ENCODE measurements at regions not wholly inside any gene's neighbourhood (a gene's known extent, or its start where the extent isn't known, plus 50 kb on each side); places are given as distances from the start of the nearest gene placed in this dataset.
"Not testable (repeated sequence)": the region's sequence is repeated elsewhere in the genome, so short reads cannot be mapped to it uniquely, and the experiment has no call there.

GRCh38 chr5:30413540-30413939 lies 779.9 kb upstream of the CDH6 start:
- Histone ChIP-seq H3K4me1 (replicated peaks in 1 of 2) (no peaks in the 10 kb centered on the region), H3K27ac (no peak overlapping the region), H3K4me3 (no peak overlapping the region)
- in situ Hi-C loops (cut with MboI; ENCODE audit: low pct_unique_long_range_greater_than_20kb in 2 of 9, low sequenced_read_pairs in 9 of 9, unreplicated experiment in 9 of 9): no loop called here
- no peak for ATAC-seq (replicated peaks in 6 of 8)
- WGBS, 10 experiments: 0 to 92% (median 59%) methylated on average over 1 to 2 of the region's 2 CpGs

DNA sequence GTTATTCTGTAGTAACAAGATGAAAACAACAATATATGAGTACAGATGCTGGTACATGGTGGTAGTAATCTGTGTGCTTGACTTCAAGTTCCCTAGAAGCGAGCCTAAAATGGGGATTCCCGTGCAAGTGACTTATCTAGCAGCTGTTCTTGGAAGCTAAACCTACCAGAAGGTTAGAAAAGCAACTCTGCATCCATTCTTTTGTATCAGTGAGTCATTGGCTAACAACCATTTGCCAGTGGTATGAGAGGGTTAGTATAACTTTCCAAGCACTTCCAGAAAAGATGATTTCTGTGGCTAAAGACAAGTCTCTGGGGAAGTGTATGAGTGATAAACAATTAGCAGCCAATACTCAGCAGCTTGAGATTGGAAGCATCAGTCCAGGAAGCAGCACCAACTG lies 787.7 kb upstream of the CDH6 start:
- no peaks in the 10 kb centered on the region for H3K4me1 ChIP-seq (replicated peaks in 1 of 2)
- ATAC-seq (replicated peaks in 6 of 8): no peak
- in situ Hi-C loops (cut with MboI; ENCODE audit: low pct_unique_long_range_greater_than_20kb in 2 of 9, low sequenced_read_pairs in 9 of 9, unreplicated experiment in 9 of 9): no loop called here
- H3K4me3 ChIP-seq: no peak overlapping the region
- H3K27ac ChIP-seq: no peak overlapping the region
- WGBS, 10 experiments: 0 to 100% (median 74%) methylated on average over 1 to 2 of the region's 2 CpGs; no CpG with 5 or more reads in 3 of the 10 experiments

DNA sequence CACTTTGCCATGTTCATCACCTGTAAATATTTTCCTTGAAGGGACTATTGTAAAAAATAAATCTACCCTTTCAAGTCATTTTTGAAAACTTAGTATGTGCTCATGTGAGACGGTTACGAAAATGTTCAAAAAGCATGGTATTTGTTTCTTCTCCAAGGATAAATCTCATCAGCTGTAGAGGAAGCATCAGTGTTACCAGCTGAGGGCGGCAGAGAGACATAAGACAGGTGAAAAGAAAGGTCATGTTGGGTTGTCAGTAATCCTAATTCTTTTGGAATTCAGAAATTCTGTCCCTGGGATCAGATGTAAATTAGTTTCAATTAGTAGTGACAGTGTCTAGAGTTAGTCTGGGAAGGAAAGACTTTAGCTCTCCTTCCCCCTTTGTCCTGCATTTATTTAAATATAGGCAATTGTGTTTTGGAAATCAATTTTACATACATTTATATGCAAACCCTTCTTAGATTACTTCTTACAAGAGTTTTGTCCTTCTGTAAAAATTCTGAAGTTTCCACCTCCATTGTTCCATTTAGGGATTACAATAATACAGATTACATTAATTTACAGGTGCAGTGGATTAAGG lies 791.9 kb upstream of the CDH6 start:
- Histone ChIP-seq H3K4me1 (replicated peaks in 1 of 2) (no peaks in the 10 kb centered on the region), H3K4me3 (no peak overlapping the region), H3K27ac (no peak overlapping the region)
- in situ Hi-C loops (cut with MboI; ENCODE audit: low pct_unique_long_range_greater_than_20kb in 2 of 9, low sequenced_read_pairs in 9 of 9, unreplicated experiment in 9 of 9): no loop called here
- peak in 3 of 8 experiments; percentile 29 to 59 (median 42) for ATAC-seq (replicated peaks in 6 of 8)
- WGBS, 10 experiments: 0 to 70% (median 46%) methylated on average over 1 to 3 of the region's 3 CpGs; no CpG with 5 or more reads in 3 of the 10 experiments

DNA sequence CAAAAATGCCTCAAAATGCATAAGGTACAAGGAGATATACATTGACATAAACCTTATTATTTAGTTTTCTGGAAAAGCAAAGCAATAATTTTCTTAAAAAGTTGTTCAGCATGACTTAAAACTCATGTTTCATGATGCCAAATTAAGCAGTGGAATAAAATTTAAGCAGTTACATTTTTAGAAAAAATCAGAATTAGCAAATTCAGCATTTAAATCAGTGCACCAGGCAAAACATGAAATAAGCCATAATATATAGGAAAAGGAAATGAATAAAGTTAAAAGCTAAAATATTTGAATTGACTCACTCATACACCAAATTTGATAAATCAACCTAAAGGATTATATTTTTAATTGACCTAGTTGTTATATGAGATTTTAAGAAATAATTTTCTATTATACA lies 795.1 kb upstream of the CDH6 start:
- ATAC-seq (replicated peaks in 6 of 8): no peak
- no peak overlapping the region for H3K27ac ChIP-seq
- in situ Hi-C loops (cut with MboI; ENCODE audit: low pct_unique_long_range_greater_than_20kb in 2 of 9, low sequenced_read_pairs in 9 of 9, unreplicated experiment in 9 of 9): no loop called here

GRCh38 chr5:30392897-30393296 lies 800.6 kb upstream of the CDH6 start:
- Histone ChIP-seq H3K27ac (no peak overlapping the region), H3K4me3 (no peak overlapping the region), H3K4me1 (replicated peaks in 1 of 2) (no peaks in the 10 kb centered on the region)
- 0 to 100% (median 65%) methylated on average over 1 to 5 of the region's 5 CpGs; no CpG with 5 or more reads in 3 of the 10 experiments for WGBS, 10 experiments
- ATAC-seq (replicated peaks in 6 of 8): no peak
- in situ Hi-C loops (cut with MboI; ENCODE audit: low pct_unique_long_range_greater_than_20kb in 2 of 9, low sequenced_read_pairs in 9 of 9, unreplicated experiment in 9 of 9): no loop called here

More for the DNA sequence above, 795.1 kb upstream of the CDH6 start:
- no peaks in the 10 kb centered on the region for H3K4me1 ChIP-seq (replicated peaks in 1 of 2)
- no peak overlapping the region for H3K4me3 ChIP-seq

DNA sequence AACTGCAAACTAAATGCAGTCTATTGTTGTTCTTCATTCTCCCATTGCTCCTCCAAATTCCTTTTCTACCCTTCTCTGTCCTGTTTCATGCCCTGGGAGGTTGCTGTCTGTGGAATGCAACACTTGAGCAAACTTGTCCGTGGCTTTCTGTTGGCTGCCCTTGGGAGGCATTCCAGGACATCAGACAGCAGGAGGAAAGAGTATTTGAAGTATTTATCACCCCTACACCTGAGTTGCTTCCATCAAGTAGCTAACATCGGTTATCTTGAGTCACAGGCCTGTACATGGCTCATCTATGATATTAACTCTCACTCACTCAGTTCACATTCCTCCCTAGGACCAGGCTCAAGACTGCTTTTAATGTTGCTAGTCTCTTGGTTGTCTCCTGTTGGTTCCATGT lies 803.4 kb upstream of the CDH6 start:
- 0 to 80% (median 38%) methylated on average over 1 to 2 of the region's 2 CpGs; no CpG with 5 or more reads in 3 of the 10 experiments for WGBS, 10 experiments
- ATAC-seq (replicated peaks in 6 of 8): no peak
- H3K4me3 ChIP-seq: no peak overlapping the region
- H3K4me1 ChIP-seq (replicated peaks in 1 of 2): no peaks in the 10 kb centered on the region
- in situ Hi-C loops (cut with MboI; ENCODE audit: low pct_unique_long_range_greater_than_20kb in 2 of 9, low sequenced_read_pairs in 9 of 9, unreplicated experiment in 9 of 9): no loop called here
- no peak overlapping the region for H3K27ac ChIP-seq

- no peak overlapping the region for H3K27ac ChIP-seq
- H3K4me3 ChIP-seq: no peak overlapping the region
- peaks cover 0 to 6% of the 10 kb centered on the region in 2 donors for H3K4me1 ChIP-seq (replicated peaks in 1 of 2)
- in situ Hi-C loops (cut with MboI; ENCODE audit: low pct_unique_long_range_greater_than_20kb in 2 of 9, low sequenced_read_pairs in 9 of 9, unreplicated experiment in 9 of 9): no loop called here
- 0 to 86% (median 71%) methylated on average over 1 to 3 of the region's 3 CpGs; no CpG with 5 or more reads in 3 of the 10 experiments for WGBS, 10 experiments
- no peak for ATAC-seq (replicated peaks in 6 of 8)
Measured at GRCh38 chr5:30387974-30388632, 805.4 kb upstream of the CDH6 start.

DNA sequence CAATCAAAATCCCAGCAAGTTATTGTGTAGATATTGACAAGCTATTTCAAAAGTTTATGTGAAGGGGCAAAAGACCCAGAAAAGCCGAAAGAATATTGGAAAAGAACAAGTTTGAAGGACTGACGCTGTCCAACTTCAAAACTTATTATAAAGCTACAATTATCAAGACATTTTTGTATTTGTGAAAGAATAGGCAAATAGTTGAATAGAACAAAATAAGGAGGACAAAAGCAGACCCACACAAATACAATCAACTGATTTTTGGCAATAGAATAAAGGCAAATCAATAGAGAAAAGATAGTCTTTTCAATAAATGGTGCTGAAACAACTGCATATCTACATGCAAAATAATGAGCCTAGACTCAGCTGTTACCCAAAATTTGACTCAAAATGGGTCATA lies 807.7 kb upstream of the CDH6 start:
- ATAC-seq (replicated peaks in 6 of 8): no peak
- Histone ChIP-seq H3K4me3 (no peak overlapping the region), H3K27ac (no peak overlapping the region), H3K4me1 (replicated peaks in 1 of 2) (peaks cover 0 to 6% of the 10 kb centered on the region in 2 donors)
- WGBS, 10 experiments: 9 to 100% (median 96%) methylated on average over 1 to 2 of the region's 2 CpGs; no CpG with 5 or more reads in 1 of the 10 experiments
- in situ Hi-C loops (cut with MboI; ENCODE audit: low pct_unique_long_range_greater_than_20kb in 2 of 9, low sequenced_read_pairs in 9 of 9, unreplicated experiment in 9 of 9): no loop called here

GRCh38 chr5:30384171-30384570 lies 809.3 kb upstream of the CDH6 start:
- WGBS, 10 experiments: 11 to 100% (median 82%) methylated on average over 3 to 4 of the region's 4 CpGs; no CpG with 5 or more reads in 1 of the 10 experiments
- Histone ChIP-seq H3K27ac (no peak overlapping the region), H3K4me3 (no peak overlapping the region), H3K4me1 (replicated peaks in 1 of 2) (peaks cover 0 to 6% of the 10 kb centered on the region in 2 donors)
- ATAC-seq (replicated peaks in 6 of 8): no peak
- in situ Hi-C loops (cut with MboI; ENCODE audit: low pct_unique_long_range_greater_than_20kb in 2 of 9, low sequenced_read_pairs in 9 of 9, unreplicated experiment in 9 of 9): no loop called here

DNA sequence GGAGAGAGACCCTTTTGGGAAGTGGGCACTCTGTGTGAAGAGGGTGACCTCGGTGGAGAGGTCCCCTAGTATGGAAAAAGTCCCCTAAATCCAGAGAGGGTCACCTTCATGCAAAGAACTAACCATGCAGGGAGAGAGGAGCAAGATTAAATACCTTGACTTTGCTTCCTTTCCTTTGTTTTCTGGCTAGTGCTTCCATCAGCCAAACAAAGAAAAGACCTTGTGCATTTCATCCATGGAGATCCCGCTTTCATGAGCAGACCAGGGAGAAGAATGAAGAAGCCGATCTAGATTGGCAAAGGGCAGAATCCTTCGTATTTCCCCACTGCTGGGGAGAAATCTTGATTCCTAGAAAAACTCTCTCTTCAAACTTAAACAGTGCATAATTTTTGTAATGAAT lies 813.3 kb upstream of the CDH6 start:
- no peak overlapping the region for H3K4me3 ChIP-seq

DNA sequence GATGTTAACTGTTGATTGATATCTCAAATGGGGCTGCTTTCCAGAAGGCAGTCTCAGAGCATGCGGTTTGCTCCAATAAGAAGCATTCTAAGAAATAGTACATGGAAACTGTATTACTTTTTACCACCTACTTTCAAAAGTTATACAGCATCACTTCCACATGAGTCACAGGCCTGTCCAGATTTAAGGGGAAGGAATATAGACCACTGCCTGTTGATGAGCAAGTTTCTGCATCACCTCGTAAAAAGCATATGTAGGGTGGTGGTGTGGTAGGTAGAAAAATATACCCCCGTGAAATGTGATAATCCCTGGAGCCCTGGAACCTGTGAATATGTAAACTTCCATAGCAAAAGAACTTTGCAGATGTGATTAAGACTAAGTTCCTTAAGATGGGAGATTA lies 816.6 kb upstream of the CDH6 start:
- in situ Hi-C loops (cut with MboI; ENCODE audit: low pct_unique_long_range_greater_than_20kb in 2 of 9, low sequenced_read_pairs in 9 of 9, unreplicated experiment in 9 of 9): no loop called here
- Histone ChIP-seq H3K4me1 (replicated peaks in 1 of 2) (peaks cover 0 to 2% of the 10 kb centered on the region in 2 donors), H3K4me3 (no peak overlapping the region), H3K27ac (no peak overlapping the region)
- no peak for ATAC-seq (replicated peaks in 6 of 8)
- 0 to 90% (median 50%) methylated on average over 1 to 2 of the region's 3 CpGs; no CpG with 5 or more reads in 4 of the 10 experiments for WGBS, 10 experiments

More for the DNA sequence above, 813.3 kb upstream of the CDH6 start:
- 0 to 100% (median 83%) methylated on average over 2 to 4 of the region's 4 CpGs; no CpG with 5 or more reads in 1 of the 10 experiments for WGBS, 10 experiments
- H3K4me1 ChIP-seq (replicated peaks in 1 of 2): peaks cover 0 to 6% of the 10 kb centered on the region in 2 donors
- H3K27ac ChIP-seq: no peak overlapping the region
- in situ Hi-C loops (cut with MboI; ENCODE audit: low pct_unique_long_range_greater_than_20kb in 2 of 9, low sequenced_read_pairs in 9 of 9, unreplicated experiment in 9 of 9): no loop called here
- no peak for ATAC-seq (replicated peaks in 6 of 8)

DNA sequence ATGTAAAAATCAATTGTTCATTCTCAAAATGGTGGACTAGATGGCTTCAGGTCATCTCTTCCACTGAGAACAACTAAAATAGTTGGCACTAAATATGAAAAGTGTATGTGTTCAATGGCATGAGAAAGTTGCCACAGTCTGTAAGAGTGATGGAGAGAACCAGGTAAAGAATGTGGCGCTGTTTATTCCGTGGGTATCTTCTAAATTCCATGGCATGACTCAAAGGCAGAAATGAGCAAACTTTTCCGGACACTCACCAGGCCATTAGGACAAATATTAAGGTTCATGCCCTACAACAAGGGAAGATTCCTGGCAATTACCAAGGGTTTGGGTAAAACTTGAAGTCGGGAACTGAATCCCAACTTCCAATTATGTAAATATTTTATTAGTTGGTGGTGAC lies 825.4 kb upstream of the CDH6 start:
- in situ Hi-C loops (cut with MboI; ENCODE audit: low pct_unique_long_range_greater_than_20kb in 2 of 9, low sequenced_read_pairs in 9 of 9, unreplicated experiment in 9 of 9): no loop called here
- Histone ChIP-seq H3K4me3 (no peak overlapping the region), H3K27ac (no peak overlapping the region), H3K4me1 (replicated peaks in 1 of 2) (peaks cover 0 to 8% of the 10 kb centered on the region in 2 donors)
- WGBS, 10 experiments: 0 to 100% (median 67%) methylated on average over 1 to 4 of the region's 4 CpGs
- no peak for ATAC-seq (replicated peaks in 6 of 8)

DNA sequence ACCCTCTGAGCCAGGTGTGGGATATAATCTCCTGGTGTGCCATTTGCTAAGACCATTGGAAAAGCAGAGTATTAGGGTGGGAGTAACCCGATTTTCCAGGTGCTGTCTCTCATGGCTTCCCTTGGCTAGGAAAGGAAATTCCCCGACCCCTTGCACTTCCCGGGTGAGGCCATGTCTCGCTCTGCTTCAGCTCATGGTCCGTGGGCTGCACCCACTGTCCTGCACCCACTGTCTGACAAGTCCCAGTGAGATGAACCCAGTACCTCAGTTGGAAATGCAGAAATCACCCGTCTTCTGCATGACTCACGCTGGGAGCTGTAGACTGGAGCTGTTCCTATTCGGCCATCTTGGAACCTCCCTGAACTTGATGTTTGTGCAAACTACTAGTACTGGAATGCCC lies 828.5 kb upstream of the CDH6 start:
- in situ Hi-C loops (cut with MboI; ENCODE audit: low pct_unique_long_range_greater_than_20kb in 2 of 9, low sequenced_read_pairs in 9 of 9, unreplicated experiment in 9 of 9); H3K27ac ChIP-seq; H3K4me3 ChIP-seq; H3K4me1 ChIP-seq (replicated peaks in 1 of 2); ATAC-seq (replicated peaks in 6 of 8): not testable (repeated sequence)
- 0 to 100% (median 40%) methylated on average over 1 to 4 of the region's 8 CpGs; no CpG with 5 or more reads in 3 of the 10 experiments for WGBS, 10 experiments

DNA sequence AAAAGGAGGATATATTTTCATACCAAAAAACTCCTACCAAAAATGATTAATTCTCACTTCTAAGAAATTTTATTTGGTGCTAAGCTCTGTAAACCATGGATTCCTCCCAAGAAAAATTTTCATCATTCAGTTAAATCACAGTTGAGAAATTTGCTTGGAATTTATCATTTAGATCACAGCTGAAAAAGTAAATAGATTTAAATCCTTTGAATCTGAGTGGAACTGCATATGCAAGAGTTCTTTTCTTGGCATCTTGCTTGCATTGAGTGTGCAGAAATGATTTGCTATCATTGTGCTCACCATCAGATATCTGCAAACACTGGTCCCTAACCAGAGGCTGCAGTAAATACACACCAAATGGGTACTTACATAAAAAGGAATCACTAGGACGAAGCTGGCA lies 836.1 kb upstream of the CDH6 start:
- 0 to 100% (median 80%) methylated on average over 1 of the region's 1 CpG; no CpG with 5 or more reads in 3 of the 10 experiments for WGBS, 10 experiments
- ATAC-seq (replicated peaks in 6 of 8): no peak
- H3K4me1 ChIP-seq (replicated peaks in 1 of 2): no peaks in the 10 kb centered on the region

More for the DNA sequence above, 836.1 kb upstream of the CDH6 start:
- H3K4me3 ChIP-seq: no peak overlapping the region
- H3K27ac ChIP-seq: no peak overlapping the region
- in situ Hi-C loops (cut with MboI; ENCODE audit: low pct_unique_long_range_greater_than_20kb in 2 of 9, low sequenced_read_pairs in 9 of 9, unreplicated experiment in 9 of 9): no loop called here
